GM21786 (cell line): ENCODE measurements at regions not wholly inside any gene's neighbourhood (a gene's known extent, or its start where the extent isn't known, plus 50 kb on each side); places are given as distances from the start of the nearest gene placed in this dataset.
A peak's percentile ranks its signal among the peaks of the same experiment; 100 is the strongest.

Experiments used
- ATAC-seq: cut with Tn5 transposase; IDR thresholded peaks from one replicate; pipeline ENCODE4 v1.9.1; 2021; ENCODE audit not compliant: unreplicated experiment

GRCh38 chr2:151037434-151037833, 224.2 kb downstream of the RBM43 start:
- ATAC-seq, result no peak

DNA sequence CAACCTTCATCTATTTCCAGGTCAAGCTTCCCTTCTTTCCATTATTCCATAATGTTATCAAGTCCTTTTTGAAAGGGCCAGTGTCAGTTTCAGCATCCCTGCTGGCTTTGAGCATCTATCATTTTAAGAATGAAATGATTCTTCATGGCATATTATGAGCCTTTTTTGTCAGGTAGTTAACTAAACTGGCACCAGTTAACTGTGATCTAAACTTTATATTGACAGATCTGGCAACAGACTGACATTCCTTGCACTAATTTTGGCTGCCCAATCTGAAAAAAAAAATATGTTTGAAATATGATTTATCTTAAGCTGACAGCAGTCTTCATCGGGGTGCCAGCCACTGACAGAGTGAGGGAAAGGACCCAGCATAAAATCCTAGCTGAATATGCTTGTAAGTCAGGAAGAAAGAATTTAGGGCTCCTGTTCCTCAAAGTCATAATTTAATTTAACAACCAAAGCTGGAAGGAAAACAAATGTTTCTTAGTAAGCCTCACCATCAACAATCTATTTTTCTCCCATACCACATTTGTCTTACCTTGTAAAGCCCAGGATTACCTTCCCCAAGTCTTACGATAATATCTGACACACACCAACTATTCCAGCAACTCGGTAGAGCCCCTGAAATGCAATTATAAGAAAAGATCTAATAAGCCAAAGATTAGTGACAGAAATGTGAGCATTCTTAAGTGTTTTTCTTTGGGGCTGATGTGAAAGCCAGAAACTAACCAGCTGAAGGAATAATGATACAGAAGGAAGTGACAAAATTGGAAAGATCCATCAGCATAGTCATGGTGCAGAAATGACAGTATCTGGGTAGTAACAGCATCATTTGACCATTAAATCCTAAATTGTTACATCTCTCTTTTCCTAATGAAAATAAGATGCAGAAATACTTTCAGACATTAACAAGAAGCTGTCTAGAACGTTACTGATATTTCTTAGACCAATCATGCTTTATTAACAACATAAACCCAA, 228.1 kb downstream of the RBM43 start:
- no peak for ATAC-seq

- no peak for ATAC-seq
Observed at GRCh38 chr2:151032741-151033191, 228.9 kb downstream of the RBM43 start.

- no peak for ATAC-seq
Observed at GRCh38 chr2:151030663-151031230, 230.9 kb downstream of the RBM43 start.

- ATAC-seq, result no peak
Observed at GRCh38 chr2:151029406-151030157, 232.1 kb downstream of the RBM43 start.

DNA sequence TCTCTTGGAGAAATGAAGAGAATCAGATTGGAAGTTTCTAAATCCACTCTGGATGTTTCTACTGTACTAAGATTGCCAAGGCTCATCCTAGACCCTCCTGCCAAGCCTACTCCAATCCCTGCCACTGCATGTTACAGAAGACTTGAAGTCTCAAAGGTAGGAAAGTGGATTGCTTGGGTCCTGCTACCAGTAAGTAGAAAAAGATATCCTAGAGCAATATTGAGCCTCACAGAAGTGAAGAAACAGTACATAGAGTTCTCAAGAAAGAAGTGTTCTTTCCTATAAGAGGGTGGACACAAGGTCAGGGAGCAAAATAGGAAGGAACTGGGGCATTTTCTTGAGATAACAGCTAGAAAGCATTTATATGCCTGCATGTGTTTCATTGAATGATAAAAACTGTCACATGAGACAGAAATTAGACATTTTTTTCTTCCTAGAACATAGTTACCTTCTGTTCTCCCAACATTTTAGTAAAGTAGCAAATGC, 232.9 kb downstream of the RBM43 start:
- no peak for ATAC-seq

GRCh38 chr2:151027151-151027550, 234.5 kb downstream of the RBM43 start:
- no peak for ATAC-seq

DNA sequence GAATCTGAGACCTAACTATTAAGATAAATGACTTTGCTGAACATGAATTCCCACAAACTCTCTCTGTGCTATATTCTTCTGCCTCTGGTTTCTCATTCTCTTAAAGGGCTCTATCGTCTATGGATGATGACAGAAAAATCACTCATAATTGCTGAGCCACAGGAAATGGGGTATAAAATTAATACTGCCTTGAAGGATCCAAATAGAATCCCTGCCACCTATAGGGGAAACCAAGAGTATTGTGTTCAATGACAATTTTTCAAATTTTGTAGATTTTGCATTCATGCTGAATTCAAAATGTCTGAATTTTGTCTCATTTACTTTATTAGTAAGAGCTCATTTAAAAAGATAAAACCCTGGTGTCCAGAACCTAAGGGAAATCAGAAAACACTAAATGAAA, 235.8 kb downstream of the RBM43 start:
- ATAC-seq, result no peak

DNA sequence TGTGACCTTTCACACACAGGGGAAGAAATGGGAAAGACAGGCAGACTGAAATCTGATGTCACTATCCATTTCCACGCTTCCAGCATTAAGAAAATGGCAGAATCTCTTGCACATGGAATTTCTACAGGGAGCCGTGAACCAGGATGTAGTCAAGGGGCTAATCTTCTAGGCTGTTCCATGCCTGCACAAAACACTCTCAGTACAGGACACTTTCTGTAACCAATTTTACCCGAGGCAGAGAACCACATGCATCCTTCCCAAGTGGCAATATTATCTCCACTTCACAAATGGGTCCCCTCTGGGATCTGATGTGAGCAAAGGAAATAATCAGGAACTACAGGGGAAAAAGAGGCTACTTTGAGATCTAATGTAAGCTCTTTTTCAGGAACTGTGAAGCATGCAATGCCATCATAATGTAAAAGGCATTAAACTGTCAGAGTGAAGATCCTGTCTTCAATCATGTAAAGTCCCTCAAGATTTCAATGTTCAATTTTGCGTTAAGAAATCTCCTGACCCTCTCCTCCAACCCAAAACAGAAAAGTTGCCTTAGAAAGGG, 236.9 kb downstream of the RBM43 start:
- ATAC-seq, result no peak

DNA sequence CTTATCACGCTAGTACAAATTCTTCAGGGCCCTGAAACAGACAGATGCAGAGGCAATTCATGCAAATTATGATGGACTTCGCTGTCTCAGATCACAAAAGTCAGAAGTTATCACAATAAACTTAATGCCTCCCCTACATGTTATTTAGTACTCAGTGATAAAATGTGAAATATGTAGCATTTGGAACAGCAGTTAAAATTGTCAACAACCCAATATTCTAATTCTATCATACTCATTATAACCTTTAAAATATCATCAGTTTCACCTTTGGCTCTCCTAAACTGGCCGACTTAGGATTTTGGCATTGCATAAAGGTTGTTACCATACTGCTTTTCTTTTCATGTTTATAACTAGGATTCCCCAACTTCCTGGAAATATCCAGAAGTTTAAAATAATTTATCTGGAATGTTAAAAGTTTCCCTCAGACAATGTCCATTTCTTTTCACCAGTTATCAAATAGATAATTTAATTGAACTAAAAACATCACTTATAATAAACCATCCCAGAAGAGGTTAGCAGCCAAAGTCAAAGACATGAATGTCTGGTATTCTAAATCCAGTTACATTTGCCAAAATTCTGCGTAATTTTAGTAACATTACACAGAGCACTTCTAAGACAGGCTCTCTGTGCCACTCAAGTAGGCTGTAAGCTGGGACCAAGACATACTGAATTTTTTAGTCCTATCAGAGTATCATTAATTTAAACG, 239.8 kb downstream of the RBM43 start:
- no peak for ATAC-seq

DNA sequence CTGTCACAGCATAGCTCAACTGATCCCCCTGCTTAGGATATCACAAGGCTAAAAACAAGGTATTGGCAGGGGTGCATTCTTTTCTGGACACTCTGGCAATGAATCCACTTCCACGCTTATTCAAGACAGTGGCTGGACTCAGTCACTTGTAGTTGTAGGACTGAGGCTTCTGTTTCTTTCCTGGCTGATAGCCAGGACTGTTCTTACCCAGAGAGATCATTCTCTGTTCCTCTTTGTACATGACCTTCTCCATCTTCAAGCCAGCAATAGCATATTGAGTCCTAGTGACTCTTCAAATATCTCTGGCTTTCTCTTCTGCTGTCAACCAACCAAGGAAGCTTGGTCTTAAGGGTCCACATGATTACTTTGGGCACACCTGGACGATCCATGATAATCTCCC, 241.3 kb downstream of the RBM43 start:
- peak; percentile 95 for ATAC-seq

DNA sequence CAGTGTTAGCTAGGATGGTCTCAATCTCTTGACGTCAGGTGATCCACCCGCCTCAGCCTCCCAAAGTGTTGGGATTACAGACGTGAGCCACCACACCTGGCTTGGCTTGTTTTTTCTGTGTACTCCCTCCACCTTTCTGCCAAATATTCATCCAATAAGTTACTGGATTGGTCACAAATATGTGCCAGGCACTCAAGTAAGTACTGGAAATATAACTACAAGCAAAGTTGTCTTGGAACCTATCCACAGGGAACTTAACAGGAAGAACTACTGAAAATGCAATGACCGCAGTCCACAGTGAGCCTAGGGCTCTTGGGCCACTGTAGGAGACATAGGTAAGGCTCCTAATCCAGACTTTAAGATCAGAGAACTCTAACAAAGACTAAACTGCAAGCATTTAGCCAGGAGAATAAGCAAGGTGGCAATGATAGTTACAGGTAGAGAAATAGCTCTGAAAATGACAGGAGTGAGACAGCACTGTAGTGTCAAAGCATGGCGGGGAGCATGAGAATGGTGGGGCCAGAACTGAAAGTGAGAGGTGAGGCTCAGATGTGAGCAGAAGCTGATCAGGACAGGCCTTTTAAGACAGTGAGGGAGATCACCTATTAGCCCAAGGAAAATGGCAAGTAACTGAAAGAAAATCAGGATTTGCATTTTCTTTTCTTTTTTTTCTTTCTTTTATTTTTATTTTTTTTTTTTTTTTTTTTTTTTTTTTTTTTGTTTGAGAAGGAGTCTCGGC, 252.1 kb downstream of the RBM43 start:
- ATAC-seq, result no peak

DNA sequence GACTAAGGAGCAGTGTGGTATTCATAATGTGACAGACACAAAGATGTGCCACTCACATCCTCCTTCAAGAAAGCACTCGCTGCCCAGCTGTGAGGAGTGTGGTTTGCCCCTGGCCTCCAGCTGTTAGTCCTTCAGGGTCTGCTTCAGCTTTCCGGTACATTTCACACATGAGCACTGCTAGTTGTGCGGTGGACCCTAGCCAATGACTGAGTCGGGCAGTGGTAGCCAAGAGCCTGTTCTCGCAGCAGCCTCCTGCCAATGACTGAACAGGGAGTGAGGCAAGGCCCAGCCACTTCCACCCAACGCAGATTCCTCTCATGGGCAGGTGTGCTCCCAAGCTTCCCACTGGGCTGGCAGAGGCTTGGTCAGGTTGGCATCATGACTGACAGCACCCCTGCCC, 254.3 kb downstream of the RBM43 start:
- no peak for ATAC-seq

- ATAC-seq, result no peak
Observed at GRCh38 chr2:151002959-151003600, 258.6 kb downstream of the RBM43 start.

DNA sequence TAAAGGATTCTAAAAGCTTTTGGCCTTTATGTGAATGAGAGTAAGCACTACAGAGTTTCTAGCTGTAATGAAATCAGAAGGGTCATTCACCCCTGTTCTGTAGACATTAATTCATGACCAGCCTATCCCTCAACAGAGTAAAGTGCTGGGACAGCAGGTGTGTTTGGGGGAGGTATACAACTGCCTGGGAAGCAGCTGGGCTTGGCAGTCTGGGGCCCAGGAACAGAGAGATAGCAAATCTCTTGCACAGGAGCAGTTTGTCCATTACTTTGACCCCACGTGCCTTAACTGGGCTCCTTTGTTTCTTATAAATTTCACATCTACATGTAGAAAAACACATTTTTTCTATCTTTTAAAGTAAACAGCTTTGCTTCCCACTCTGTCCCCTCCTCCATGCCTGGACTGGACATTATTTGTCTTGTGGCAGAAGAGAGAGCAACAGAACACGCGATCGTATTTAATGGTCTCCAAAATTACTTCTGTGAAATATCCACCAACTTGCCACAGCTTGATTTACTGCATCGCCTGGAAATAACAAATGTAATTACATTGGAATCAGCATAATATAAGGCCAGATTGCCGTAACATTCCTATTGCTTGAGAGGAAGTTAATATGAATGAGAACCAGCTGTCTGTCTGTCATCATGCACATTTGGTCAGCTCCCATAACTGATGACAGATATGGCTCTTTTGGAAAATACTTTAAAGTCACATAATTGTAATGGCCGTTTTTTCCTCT, 263.8 kb downstream of the RBM43 start:
- ATAC-seq, result no peak

GRCh38 chr2:150997066-150997465, 264.6 kb downstream of the RBM43 start:
- no peak for ATAC-seq

GRCh38 chr2:150994076-150994475, 267.6 kb downstream of the RBM43 start:
- no peak for ATAC-seq

- ATAC-seq, result no peak
Observed at GRCh38 chr2:150989969-150990368, 271.7 kb downstream of the RBM43 start.

- ATAC-seq, result no peak
Observed at GRCh38 chr2:150985741-150986140, 275.9 kb downstream of the RBM43 start.
